Upper lobe of right lung (tissue), 1 donor: ENCODE measurements at regions not wholly inside any gene's neighbourhood (a gene's known extent, or its start where the extent isn't known, plus 50 kb on each side); places are given as distances from the start of the nearest gene placed in this dataset.
A peak's percentile ranks its signal among the peaks of the same experiment; 100 is the strongest.

ENCODE experiments used
- ATAC-seq: fragments of 200-7000 bp; cut with Tn5 transposase; one replicate; pipeline ENCODE4 v1.9.1; 2020; ENCODE audit warnings: mild to moderate bottlenecking, moderate library complexity
- DNase-seq: peaks from one replicate; pipeline ENCODE4 v3.0.0-alpha.2; 2020
- H3K27ac ChIP-seq: fragments of 200-600 bp; one replicate; pipeline ENCODE4 v1.8.0; 2022
- H3K27me3 ChIP-seq: fragments of 200-600 bp; one replicate; pipeline ENCODE4 v1.8.0; 2022; ENCODE audit warnings: mild to moderate bottlenecking
- H3K36me3 ChIP-seq: fragments of 200-600 bp; one replicate; pipeline ENCODE4 v1.8.0; 2022
- H3K4me1 ChIP-seq: fragments of 200-600 bp; one replicate; pipeline ENCODE4 v1.8.0; 2022
- H3K4me3 ChIP-seq: fragments of 200-600 bp; one replicate; pipeline ENCODE4 v1.8.0; 2022; ENCODE audit warnings: mild to moderate bottlenecking
- H3K9me3 ChIP-seq: fragments of 200-600 bp; one replicate; pipeline ENCODE4 v1.8.0; 2022
- intact Hi-C: fragments of 100-400 bp; cut with DNase I; formaldehyde crosslinking; loops from one replicate; pipeline ENCODE4 v1.11.0; 2022
- TF ChIP-seq, protein P1 (sequence below): fragments of 200-600 bp; IDR thresholded peaks from one replicate; pipeline ENCODE4 v1.8.0; 2022; ENCODE audit warnings: antibody characterized with exemption
- donor health status: DM: no; HTN: yes; CAD: no; lungs with severe emphysema.

DNA sequence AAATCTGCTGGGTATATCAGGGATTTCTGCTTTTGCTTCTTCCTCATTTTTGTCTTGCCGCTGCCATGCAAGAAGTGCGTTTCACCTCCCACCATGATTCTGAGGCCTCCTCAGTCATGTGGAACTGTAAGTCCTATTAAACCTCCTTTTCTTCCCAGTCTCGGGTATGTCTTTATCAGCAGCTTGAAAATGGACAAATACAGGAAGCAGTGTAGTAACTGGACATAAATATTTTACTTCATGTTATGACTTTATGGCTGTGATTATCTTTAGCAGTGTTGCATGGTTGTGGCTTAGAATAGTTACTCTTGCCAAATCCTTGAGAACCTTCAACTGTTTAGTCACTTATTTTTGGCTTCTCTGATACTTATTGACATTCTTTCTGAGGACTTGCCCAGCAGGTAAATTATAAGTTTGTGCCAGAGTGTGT is 66.2 kb upstream of the DLX2 start:
- Histone ChIP-seq H3K27me3 (peaks cover 6% of the 10 kb centered on the region), H3K27ac (no peak overlapping the region), H3K9me3 (no peaks in the 10 kb centered on the region), H3K36me3 (no peaks in the 10 kb centered on the region), H3K4me1 (peaks cover 5% of the 10 kb centered on the region), H3K4me3 (no peak overlapping the region)
- ATAC-seq, result peak; percentile 42
- no peak for DNase-seq
- intact Hi-C loops, result no loop called here
- TF ChIP-seq, protein P1, sequence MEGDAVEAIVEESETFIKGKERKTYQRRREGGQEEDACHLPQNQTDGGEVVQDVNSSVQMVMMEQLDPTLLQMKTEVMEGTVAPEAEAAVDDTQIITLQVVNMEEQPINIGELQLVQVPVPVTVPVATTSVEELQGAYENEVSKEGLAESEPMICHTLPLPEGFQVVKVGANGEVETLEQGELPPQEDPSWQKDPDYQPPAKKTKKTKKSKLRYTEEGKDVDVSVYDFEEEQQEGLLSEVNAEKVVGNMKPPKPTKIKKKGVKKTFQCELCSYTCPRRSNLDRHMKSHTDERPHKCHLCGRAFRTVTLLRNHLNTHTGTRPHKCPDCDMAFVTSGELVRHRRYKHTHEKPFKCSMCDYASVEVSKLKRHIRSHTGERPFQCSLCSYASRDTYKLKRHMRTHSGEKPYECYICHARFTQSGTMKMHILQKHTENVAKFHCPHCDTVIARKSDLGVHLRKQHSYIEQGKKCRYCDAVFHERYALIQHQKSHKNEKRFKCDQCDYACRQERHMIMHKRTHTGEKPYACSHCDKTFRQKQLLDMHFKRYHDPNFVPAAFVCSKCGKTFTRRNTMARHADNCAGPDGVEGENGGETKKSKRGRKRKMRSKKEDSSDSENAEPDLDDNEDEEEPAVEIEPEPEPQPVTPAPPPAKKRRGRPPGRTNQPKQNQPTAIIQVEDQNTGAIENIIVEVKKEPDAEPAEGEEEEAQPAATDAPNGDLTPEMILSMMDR, result no peak

DNA sequence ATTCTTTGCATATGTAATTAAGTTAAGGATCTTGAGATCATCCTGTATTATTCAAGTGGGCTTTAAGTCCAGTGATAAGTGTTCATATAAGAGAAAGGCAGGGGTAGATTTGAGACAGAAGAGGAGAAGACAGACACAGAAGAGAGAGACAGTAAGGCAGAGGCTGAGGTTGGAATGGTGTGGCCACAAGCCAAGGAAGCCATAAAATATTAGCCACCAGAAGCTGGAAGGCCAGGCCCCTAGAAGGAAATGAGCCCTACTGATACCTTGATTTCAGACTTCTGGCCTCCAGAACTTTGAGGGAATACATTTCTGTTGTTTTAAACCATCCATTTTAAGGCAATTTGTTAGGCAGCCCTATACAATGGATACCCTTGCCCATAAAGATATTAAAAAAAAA is 66.9 kb upstream of the DLX2 start:
- H3K9me3 ChIP-seq, result no peaks in the 10 kb centered on the region
- TF ChIP-seq, protein P1, result no peak
- peaks cover 5% of the 10 kb centered on the region for H3K4me1 ChIP-seq
- ATAC-seq (no peak), DNase-seq (no peak)
- no peak overlapping the region for H3K27ac ChIP-seq
- H3K27me3 ChIP-seq, result peaks cover 6% of the 10 kb centered on the region
- intact Hi-C loops, result loop anchor here (5.0 kb wide), 1 partner anchor 293 kb away; no protein-coding TSS in a partner anchor
- H3K4me3 ChIP-seq, result no peak overlapping the region
- no peaks in the 10 kb centered on the region for H3K36me3 ChIP-seq

DNA sequence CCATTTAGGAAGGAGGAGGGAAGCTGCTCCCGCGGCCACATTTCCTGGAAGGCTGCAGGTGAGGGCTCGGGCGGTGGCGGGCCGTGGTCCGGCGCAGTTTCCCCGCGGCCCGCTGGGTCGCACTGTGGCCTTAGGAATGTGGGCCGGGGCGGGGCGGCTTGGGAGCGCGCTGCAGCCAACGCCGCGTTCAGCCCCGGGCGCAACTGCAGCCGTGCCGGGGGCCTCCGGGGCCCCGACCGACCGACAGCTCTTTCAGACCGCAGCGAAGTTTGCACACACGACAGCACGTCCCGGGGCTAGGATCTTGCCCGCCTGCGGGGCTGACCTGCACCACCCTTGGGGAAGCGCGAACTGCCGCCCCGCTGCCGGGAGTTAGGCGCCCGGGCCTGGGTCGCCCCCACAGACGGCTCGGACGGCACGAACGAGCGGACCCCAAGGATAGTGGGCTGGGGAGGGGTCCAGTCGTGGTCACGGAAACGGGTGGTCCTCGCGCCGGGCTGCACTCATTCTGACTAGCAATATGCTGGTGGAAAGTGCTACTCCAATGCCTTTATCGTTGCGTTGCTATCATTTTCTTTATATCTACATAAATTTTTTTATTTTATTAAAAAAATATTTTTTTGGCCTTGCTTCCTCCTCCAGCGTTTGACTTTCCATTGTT is 69.9 kb upstream of the DLX2 start:
- Histone ChIP-seq H3K9me3 (no peaks in the 10 kb centered on the region), H3K4me3 (peak overlapping the region; percentile 57), H3K27ac (no peak overlapping the region), H3K36me3 (no peaks in the 10 kb centered on the region), H3K4me1 (peaks cover 5% of the 10 kb centered on the region), H3K27me3 (peaks cover 6% of the 10 kb centered on the region)
- peak; percentile 86 for DNase-seq
- intact Hi-C loops, result loop anchor here (5.0 kb wide), 1 partner anchor 290 kb away; no protein-coding TSS in a partner anchor
- TF ChIP-seq, protein P1, result peak; percentile 81
- peak; percentile 100 for ATAC-seq

DNA sequence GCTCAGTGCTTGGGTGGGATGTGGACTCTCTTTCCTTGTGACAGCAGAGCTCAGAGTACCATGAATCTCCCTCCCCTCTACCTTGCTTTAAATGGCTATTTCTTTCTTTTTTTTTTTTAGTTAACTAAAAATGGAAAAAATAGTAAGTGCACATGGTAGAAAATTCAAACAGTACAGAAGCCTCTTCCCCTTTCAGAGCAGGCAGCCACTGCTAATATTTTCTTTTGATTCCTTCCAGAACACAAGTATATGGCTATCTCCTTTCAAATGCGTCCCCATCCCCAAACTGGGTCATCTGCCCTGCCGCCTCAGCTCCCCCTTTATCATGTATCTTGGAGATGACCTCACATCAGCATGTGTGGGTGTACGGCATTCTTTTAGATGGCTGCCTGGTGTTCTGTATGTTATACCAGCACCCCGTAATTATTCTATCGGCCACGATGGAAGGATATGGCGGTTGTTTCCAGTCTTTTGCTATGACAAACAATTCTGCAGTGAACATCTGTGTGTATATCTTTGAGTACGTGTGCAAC is 70.5 kb upstream of the DLX2 start:
- DNase-seq (no peak), ATAC-seq (no peak)
- H3K4me1 ChIP-seq, result peaks cover 5% of the 10 kb centered on the region
- no peaks in the 10 kb centered on the region for H3K9me3 ChIP-seq
- no peaks in the 10 kb centered on the region for H3K36me3 ChIP-seq
- peaks cover 6% of the 10 kb centered on the region for H3K27me3 ChIP-seq
- H3K4me3 ChIP-seq, result peak overlapping the region; percentile 57
- no peak overlapping the region for H3K27ac ChIP-seq
- TF ChIP-seq, protein P1, result no peak
- intact Hi-C loops, result loop anchor here (5.0 kb wide), 1 partner anchor 289 kb away; no protein-coding TSS in a partner anchor

DNA sequence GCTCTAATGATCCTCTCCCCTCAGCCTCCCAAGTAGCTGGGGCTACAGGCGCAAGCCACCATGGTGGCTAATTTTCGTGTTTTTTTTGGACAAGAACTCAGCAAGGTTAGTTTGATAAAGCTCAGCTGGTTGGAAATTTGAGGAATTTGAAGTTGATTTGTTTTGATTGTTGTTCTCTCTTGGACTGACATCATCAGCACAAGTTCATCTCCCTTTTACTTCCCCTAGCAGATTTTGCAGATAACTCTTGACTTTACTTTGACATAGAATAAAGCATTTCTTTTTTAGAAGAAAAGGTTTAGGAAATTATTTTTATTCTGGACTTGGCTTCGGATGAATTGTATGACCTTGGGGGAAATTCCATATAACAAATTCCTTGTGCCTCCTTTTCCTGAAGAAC is 74.9 kb upstream of the DLX2 start:
- Histone ChIP-seq H3K9me3 (no peaks in the 10 kb centered on the region), H3K4me3 (no peak overlapping the region), H3K27me3 (no peaks in the 10 kb centered on the region), H3K4me1 (peaks cover 5% of the 10 kb centered on the region), H3K36me3 (no peaks in the 10 kb centered on the region), H3K27ac (no peak overlapping the region)
- intact Hi-C loops, result no loop called here
- TF ChIP-seq, protein P1, result no peak
- ATAC-seq (no peak), DNase-seq (no peak)
